Hepatocyte (in vitro differentiated cells): ENCODE measurements at regions not wholly inside any gene's neighbourhood (a gene's known extent, or its start where the extent isn't known, plus 50 kb on each side); places are given as distances from the start of the nearest gene placed in this dataset.

Experiments
- EZH2 ChIP-seq: fragments of 200-600 bp; sonication (generic); IDR thresholded peaks from 2 replicates; pipeline ENCODE4 v1.6.1; 2016; ENCODE audit warnings: antibody characterized with exemption, mild to moderate bottlenecking, borderline replicate concordance
- TF ChIP-seq, protein P1 (sequence below): fragments of 200-600 bp; sonication (generic); IDR thresholded peaks from 2 replicates; pipeline ENCODE4 v1.5.1; 2016; ENCODE audit warnings: antibody characterized with exemption, mild to moderate bottlenecking; ENCODE audit not compliant: poor library complexity

DNA sequence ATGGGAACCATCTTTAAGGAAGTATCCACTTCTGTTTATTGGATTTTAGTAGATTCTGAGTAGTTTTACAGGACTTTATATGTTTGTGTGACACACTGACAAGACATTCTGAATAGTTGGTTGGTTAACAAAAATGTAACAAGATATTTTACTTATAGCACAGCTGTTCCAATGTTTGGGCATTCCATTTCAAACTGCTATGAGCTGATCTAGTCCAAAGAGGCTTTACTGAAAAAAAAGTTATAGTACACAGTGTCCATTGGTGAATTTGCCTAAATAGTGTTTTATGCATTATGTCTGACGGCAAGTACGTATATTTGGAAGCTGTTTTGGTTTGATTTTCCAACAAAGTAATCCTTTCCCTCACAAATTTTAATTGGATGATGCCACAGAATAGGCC lies 99.1 kb downstream of the SAMD9 start:
- TF ChIP-seq, protein P1, sequence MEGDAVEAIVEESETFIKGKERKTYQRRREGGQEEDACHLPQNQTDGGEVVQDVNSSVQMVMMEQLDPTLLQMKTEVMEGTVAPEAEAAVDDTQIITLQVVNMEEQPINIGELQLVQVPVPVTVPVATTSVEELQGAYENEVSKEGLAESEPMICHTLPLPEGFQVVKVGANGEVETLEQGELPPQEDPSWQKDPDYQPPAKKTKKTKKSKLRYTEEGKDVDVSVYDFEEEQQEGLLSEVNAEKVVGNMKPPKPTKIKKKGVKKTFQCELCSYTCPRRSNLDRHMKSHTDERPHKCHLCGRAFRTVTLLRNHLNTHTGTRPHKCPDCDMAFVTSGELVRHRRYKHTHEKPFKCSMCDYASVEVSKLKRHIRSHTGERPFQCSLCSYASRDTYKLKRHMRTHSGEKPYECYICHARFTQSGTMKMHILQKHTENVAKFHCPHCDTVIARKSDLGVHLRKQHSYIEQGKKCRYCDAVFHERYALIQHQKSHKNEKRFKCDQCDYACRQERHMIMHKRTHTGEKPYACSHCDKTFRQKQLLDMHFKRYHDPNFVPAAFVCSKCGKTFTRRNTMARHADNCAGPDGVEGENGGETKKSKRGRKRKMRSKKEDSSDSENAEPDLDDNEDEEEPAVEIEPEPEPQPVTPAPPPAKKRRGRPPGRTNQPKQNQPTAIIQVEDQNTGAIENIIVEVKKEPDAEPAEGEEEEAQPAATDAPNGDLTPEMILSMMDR = no peak
- TF ChIP-seq EZH2 = no peak
